OCI-LY1 (cell line): ENCODE measurements at regions not wholly inside any gene's neighbourhood (a gene's known extent, or its start where the extent isn't known, plus 50 kb on each side); places are given as distances from the start of the nearest gene placed in this dataset.

ENCODE experiments used
- CTCF ChIP-seq: fragments of 200-600 bp; sonication (generic), shearing (Covaris generic); IDR thresholded peaks from 2 replicates; pipeline ENCODE4 v1.5.1; 2017; ENCODE audit warnings: mild to moderate bottlenecking, antibody characterized with exemption, low read length, moderate library complexity, mixed read lengths
- EZH2 ChIP-seq: fragments of 200-600 bp; sonication (generic), shearing (Covaris generic); IDR thresholded peaks from 2 replicates; pipeline ENCODE4 v1.8.0; 2017; ENCODE audit warnings: borderline replicate concordance, mixed run types, mild to moderate bottlenecking, antibody characterized with exemption, low read length, moderate library complexity, mixed read lengths

GRCh38 chr20:59378966-59379365, 78.6 kb downstream of the EDN3 start:
- TF ChIP-seq CTCF (no peak), EZH2 (no peak)
